ENCODE measurements at regions not wholly inside any gene's neighbourhood (a gene's known extent, or its start where the extent isn't known, plus 50 kb on each side); places are given as distances from the start of the nearest gene placed in this dataset.

- no peaks in the 10 kb centered on the region for H3K36me3 Mint-ChIP-seq (ENCODE audit: low read depth)
- no peak overlapping the region for H3K4me3 Mint-ChIP-seq
- TF ChIP-seq CTCF (IDR thresholded peaks at IDR 0.05) = no peak
- H3K9me3 Mint-ChIP-seq = no peaks in the 10 kb centered on the region
- no peak for ATAC-seq
- ChIA-PET POLR2A (no interaction called here), CTCF (no interaction called here)
- H3K27me3 Mint-ChIP-seq = no peaks in the 10 kb centered on the region
- intact Hi-C loops (cut with micrococcal nuclease) = no loop called here
- no peak for DNase-seq
- peaks cover 6% of the 10 kb centered on the region for H3K4me1 Mint-ChIP-seq (ENCODE audit: low read depth)
- no peak overlapping the region for H3K27ac Mint-ChIP-seq
Observed at GRCh38 chr15:68501259-68501591, 69.3 kb upstream of the ITGA11 start.

GRCh38 chr15:68501616-68502015 lies 69.7 kb upstream of the ITGA11 start:
- no peak overlapping the region for H3K27ac Mint-ChIP-seq
- no peak overlapping the region for H3K4me3 Mint-ChIP-seq
- CTCF ChIA-PET = no interaction called here
- ATAC-seq = no peak
- no peaks in the 10 kb centered on the region for H3K36me3 Mint-ChIP-seq (ENCODE audit: low read depth)
- H3K9me3 Mint-ChIP-seq = no peaks in the 10 kb centered on the region
- intact Hi-C loops (cut with micrococcal nuclease) = no loop called here
- no peak for TF ChIP-seq CTCF (IDR thresholded peaks at IDR 0.05)
- H3K4me1 Mint-ChIP-seq (ENCODE audit: low read depth) = peaks cover 6% of the 10 kb centered on the region
- no peaks in the 10 kb centered on the region for H3K27me3 Mint-ChIP-seq
- POLR2A ChIA-PET = no interaction called here
- no peak for DNase-seq

GRCh38 chr15:68502398-68502901 lies 70.5 kb upstream of the ITGA11 start:
- Mint-ChIP-seq H3K9me3 (no peaks in the 10 kb centered on the region), H3K4me3 (no peak overlapping the region), H3K4me1 (ENCODE audit: low read depth) (peaks cover 6% of the 10 kb centered on the region), H3K27ac (no peak overlapping the region), H3K27me3 (no peaks in the 10 kb centered on the region), H3K36me3 (ENCODE audit: low read depth) (no peaks in the 10 kb centered on the region)
- intact Hi-C loops (cut with micrococcal nuclease) = no loop called here
- ATAC-seq (no peak), DNase-seq (no peak)
- POLR2A ChIA-PET = no interaction called here
- CTCF ChIA-PET = no interaction called here
- TF ChIP-seq CTCF (IDR thresholded peaks at IDR 0.05) = no peak

- H3K4me3 Mint-ChIP-seq = no peak overlapping the region
- intact Hi-C loops (cut with micrococcal nuclease) = no loop called here
- POLR2A ChIA-PET = no interaction called here
- TF ChIP-seq CTCF (IDR thresholded peaks at IDR 0.05) = no peak
- ATAC-seq = no peak
- DNase-seq = no peak
- H3K36me3 Mint-ChIP-seq (ENCODE audit: low read depth) = no peaks in the 10 kb centered on the region
- H3K27me3 Mint-ChIP-seq = no peaks in the 10 kb centered on the region
- H3K27ac Mint-ChIP-seq = no peak overlapping the region
- CTCF ChIA-PET = no interaction called here
- peaks cover 6% of the 10 kb centered on the region for H3K4me1 Mint-ChIP-seq (ENCODE audit: low read depth)
- no peaks in the 10 kb centered on the region for H3K9me3 Mint-ChIP-seq
Observed at GRCh38 chr15:68503213-68503612, 71.2 kb upstream of the ITGA11 start.

- ChIA-PET POLR2A (no interaction called here), CTCF (no interaction called here)
- TF ChIP-seq CTCF (IDR thresholded peaks at IDR 0.05) = no peak
- intact Hi-C loops (cut with micrococcal nuclease) = no loop called here
- Mint-ChIP-seq H3K27ac (no peak overlapping the region), H3K36me3 (ENCODE audit: low read depth) (no peaks in the 10 kb centered on the region), H3K9me3 (no peaks in the 10 kb centered on the region), H3K4me3 (no peak overlapping the region), H3K4me1 (ENCODE audit: low read depth) (peaks cover 6% of the 10 kb centered on the region), H3K27me3 (no peaks in the 10 kb centered on the region)
- ATAC-seq (no peak), DNase-seq (no peak)
Observed at GRCh38 chr15:68503791-68504680, 72.1 kb upstream of the ITGA11 start.

All from activated CD8-positive, alpha-beta T cell treated with anti-CD3 and anti-CD28 coated beads for 36 hours (primary cell).